Kidney (tissue), 13 donors: ENCODE measurements at regions not wholly inside any gene's neighbourhood (a gene's known extent, or its start where the extent isn't known, plus 50 kb on each side); places are given as distances from the start of the nearest gene placed in this dataset.

Experiments used
- DNase-seq, 5 donors: peaks; one replicate each; pipeline ENCODE4 v3.0.0-alpha.2; 2013 to 2020
- FAIRE-seq: peaks from 2 replicates; lab custom pipeline; 2012; peaks lifted over from hg19 to GRCh38; lab: Jason Lieb, UNC
- H3K27ac ChIP-seq, 2 donors: one replicate each; pipeline ENCODE4 v1.7.0; 2013; ENCODE audit warnings: low read depth in 2 of 2, low read length in 2 of 2, inconsistent platforms in 1 of 2
- H3K27me3 ChIP-seq: one replicate; pipeline ENCODE4 v1.7.1; 2013; ENCODE audit warnings: low read length, inconsistent platforms; ENCODE audit not compliant: control insufficient read depth, insufficient read depth
- H3K36me3 ChIP-seq, 3 donors: one replicate each; pipeline versions ENCODE4 v1.7.0 to v1.7.1; 2013; ENCODE audit warnings: low read length in 3 of 3, control low read depth in 1 of 3, inconsistent platforms in 1 of 3; ENCODE audit not compliant: insufficient read depth in 3 of 3, control insufficient read depth in 2 of 3
- H3K4me1 ChIP-seq, 3 donors: one replicate each; pipeline versions ENCODE4 v1.7.0 to v1.7.1; 2013; ENCODE audit warnings: low read length in 3 of 3, inconsistent platforms in 1 of 3, low read depth in 1 of 3; ENCODE audit not compliant: control insufficient read depth in 2 of 3, insufficient read depth in 2 of 3
- H3K4me3 ChIP-seq, 3 donors: one replicate each; pipeline versions ENCODE4 v1.7.0 to v1.8.1; 2013; ENCODE audit warnings: low read length in 3 of 3, control low read depth in 1 of 3, inconsistent platforms in 1 of 3
- H3K9ac ChIP-seq, 3 donors: one replicate each; pipeline versions ENCODE4 v1.7.0 to v1.7.1; 2013; ENCODE audit warnings: low read length in 3 of 3, control low read depth in 1 of 3, inconsistent platforms in 1 of 3
- H3K9me3 ChIP-seq, 3 donors: one replicate each; pipeline versions ENCODE4 v1.7.0 to v1.7.1; 2013; ENCODE audit warnings: low read length in 3 of 3, control low read depth in 1 of 3, inconsistent platforms in 1 of 3; ENCODE audit not compliant: control insufficient read depth in 2 of 3, insufficient read depth in 1 of 3
- intact Hi-C: fragments of 100-400 bp; cut with DNase I; formaldehyde crosslinking; loops from one replicate; pipeline ENCODE4 v1.11.1; 2022
- TF ChIP-seq, protein P1 (sequence below): IDR thresholded peaks from 3 replicates; pipeline ENCODE4 v1.5.1; 2012; ENCODE audit warnings: mild to moderate bottlenecking, moderate library complexity, borderline replicate concordance; ENCODE audit not compliant: insufficient read depth; ENCODE audit errors: extremely low read depth
- donor health status: control.
- donor health status: control.
- donor health status: control.
- donor health status: control.
- donor health status: control.
- donor health status: DM: yes; HTN: yes; CAD: no.
- donor health status: Normal renal cell carcinoma (clear cell type).

DNA sequence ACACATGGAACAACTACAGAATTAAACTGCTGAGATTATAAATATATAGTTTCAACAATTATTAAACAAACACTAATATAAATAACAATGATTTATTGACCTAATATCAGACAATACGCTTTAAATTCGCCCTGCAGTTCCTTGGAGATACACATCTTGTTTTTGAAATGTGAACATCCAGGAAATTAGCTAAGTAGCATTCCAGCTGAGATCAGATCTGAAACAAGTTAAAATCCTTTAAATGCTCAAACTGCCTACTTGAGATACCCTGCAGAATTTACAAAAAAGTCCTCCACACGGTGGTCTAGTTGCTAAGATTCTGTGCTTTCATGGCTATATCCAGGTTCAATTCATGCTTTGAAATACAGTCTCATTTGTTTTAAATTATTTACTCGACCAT, 101.4 kb upstream of the OLFM3 start:
- intact Hi-C loops, result no loop called here
- Histone ChIP-seq H3K36me3 (no peaks in the 10 kb centered on the region), H3K27ac (no peak overlapping the region)

DNA sequence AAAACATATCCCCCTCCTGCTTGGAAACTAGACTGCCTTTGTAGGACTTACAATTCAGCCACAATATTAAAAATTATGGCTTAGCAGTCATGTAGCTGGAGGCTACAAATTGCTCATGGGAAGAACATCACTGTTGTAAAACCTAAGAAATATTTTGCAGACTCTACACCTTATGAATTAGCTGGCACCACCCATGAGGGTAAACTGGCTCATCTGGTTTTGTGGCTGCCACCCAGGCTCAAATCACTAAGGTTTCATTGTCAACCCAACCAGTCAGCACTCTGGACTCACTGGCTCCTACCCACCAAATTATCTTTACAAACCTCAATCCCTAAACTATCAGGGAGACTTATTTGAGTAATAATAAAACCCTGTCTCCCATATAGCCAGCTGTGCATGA, 100.7 kb upstream of the OLFM3 start:
- no peak overlapping the region for H3K27ac ChIP-seq
- intact Hi-C loops, result no loop called here

More for the DNA sequence above, 101.4 kb upstream of the OLFM3 start:
- H3K4me1 ChIP-seq, result no peaks in the 10 kb centered on the region
- no peak overlapping the region for H3K4me3 ChIP-seq
- no peak overlapping the region for H3K9ac ChIP-seq
- H3K9me3 ChIP-seq, result no peaks in the 10 kb centered on the region
- TF ChIP-seq, protein P1, sequence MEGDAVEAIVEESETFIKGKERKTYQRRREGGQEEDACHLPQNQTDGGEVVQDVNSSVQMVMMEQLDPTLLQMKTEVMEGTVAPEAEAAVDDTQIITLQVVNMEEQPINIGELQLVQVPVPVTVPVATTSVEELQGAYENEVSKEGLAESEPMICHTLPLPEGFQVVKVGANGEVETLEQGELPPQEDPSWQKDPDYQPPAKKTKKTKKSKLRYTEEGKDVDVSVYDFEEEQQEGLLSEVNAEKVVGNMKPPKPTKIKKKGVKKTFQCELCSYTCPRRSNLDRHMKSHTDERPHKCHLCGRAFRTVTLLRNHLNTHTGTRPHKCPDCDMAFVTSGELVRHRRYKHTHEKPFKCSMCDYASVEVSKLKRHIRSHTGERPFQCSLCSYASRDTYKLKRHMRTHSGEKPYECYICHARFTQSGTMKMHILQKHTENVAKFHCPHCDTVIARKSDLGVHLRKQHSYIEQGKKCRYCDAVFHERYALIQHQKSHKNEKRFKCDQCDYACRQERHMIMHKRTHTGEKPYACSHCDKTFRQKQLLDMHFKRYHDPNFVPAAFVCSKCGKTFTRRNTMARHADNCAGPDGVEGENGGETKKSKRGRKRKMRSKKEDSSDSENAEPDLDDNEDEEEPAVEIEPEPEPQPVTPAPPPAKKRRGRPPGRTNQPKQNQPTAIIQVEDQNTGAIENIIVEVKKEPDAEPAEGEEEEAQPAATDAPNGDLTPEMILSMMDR, result no peak
- no peak for FAIRE-seq
- DNase-seq, result no peak
- H3K27me3 ChIP-seq, result no peaks in the 10 kb centered on the region

DNA sequence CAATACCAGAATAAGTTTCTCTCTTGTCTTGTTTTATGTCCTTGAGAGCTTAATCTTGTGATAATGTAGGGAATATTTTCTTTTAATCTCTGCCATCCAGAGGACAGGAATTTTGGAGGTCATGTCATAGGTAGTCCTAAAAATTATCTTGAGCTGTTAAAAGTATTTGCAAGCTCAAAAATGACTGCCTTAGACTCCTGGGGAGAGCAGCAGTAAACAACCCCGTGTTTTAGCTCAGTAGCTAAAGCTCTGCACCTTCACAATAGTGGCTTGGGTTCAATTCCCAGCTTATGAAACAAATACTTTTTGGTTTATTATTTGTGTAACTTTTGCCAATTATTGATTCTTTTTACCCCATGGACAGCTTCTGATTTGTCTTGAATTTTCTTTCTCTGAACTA, 99.4 kb upstream of the OLFM3 start:
- no peak for FAIRE-seq

More for the DNA sequence above, 100.7 kb upstream of the OLFM3 start:
- no peak for FAIRE-seq
- Histone ChIP-seq H3K27me3 (no peaks in the 10 kb centered on the region), H3K4me3 (no peak overlapping the region), H3K9ac (no peak overlapping the region), H3K36me3 (no peaks in the 10 kb centered on the region), H3K9me3 (no peaks in the 10 kb centered on the region), H3K4me1 (no peaks in the 10 kb centered on the region)
- TF ChIP-seq, protein P1, result no peak
- no peak for DNase-seq

More for the DNA sequence above, 99.4 kb upstream of the OLFM3 start:
- intact Hi-C loops, result no loop called here
- Histone ChIP-seq H3K27ac (no peak overlapping the region), H3K9ac (no peak overlapping the region), H3K36me3 (no peaks in the 10 kb centered on the region), H3K4me3 (no peak overlapping the region), H3K4me1 (no peaks in the 10 kb centered on the region), H3K9me3 (no peaks in the 10 kb centered on the region), H3K27me3 (no peaks in the 10 kb centered on the region)
- no peak for DNase-seq
- TF ChIP-seq, protein P1, result no peak
